Upper lobe of left lung (tissue), 6 donors: ENCODE measurements at regions not wholly inside any gene's neighbourhood (a gene's known extent, or its start where the extent isn't known, plus 50 kb on each side); places are given as distances from the start of the nearest gene placed in this dataset.

Experiments used
- ATAC-seq, 2 donors: fragments of 200-7000 bp; cut with Tn5 transposase; one replicate each; pipeline ENCODE4 v1.9.1; 2022; ENCODE audit warnings: mild to moderate bottlenecking in 2 of 2, moderate library complexity in 2 of 2; ENCODE audit not compliant: low FRiP score in 2 of 2
- DNase-seq, 2 donors: peaks; one replicate each; pipeline ENCODE4 v3.0.0-alpha.2; 2019 to 2020
- H3K27ac ChIP-seq, 4 donors: fragments of 200-600 bp; sonication (generic); one replicate each; pipeline ENCODE4 v1.5.1; 2016 to 2019
- H3K27me3 ChIP-seq, 4 donors: fragments of 200-600 bp; sonication (generic); one replicate each; pipeline ENCODE4 v1.5.1; 2017 to 2019
- H3K36me3 ChIP-seq, 4 donors: fragments of 200-600 bp; sonication (generic); one replicate each; pipeline ENCODE4 v1.5.1; 2016 to 2019
- H3K4me1 ChIP-seq, 4 donors: fragments of 200-600 bp; sonication (generic); one replicate each; pipeline ENCODE4 v1.5.1; 2018 to 2019
- H3K4me3 ChIP-seq, 4 donors: fragments of 200-600 bp; sonication (generic); one replicate each; pipeline ENCODE4 v1.5.1; 2017 to 2019; ENCODE audit warnings: mild to moderate bottlenecking in 2 of 4, moderate library complexity in 1 of 4
- H3K9me3 ChIP-seq, 4 donors: fragments of 200-600 bp; sonication (generic); one replicate each; pipeline ENCODE4 v1.5.1; 2018 to 2019
- EP300 ChIP-seq, 4 donors: sonication (generic); formaldehyde crosslinking; IDR thresholded peaks; one replicate each; pipeline ENCODE4 v1.5.1; 2017; ENCODE audit warnings: antibody characterized with exemption in 4 of 4, control low read depth in 2 of 4
- POLR2A ChIP-seq, 4 donors: fragments of 450-650 bp; IDR thresholded peaks; one replicate each; pipeline ENCODE4 v1.5.1; 2016 to 2017; ENCODE audit warnings: antibody characterized with exemption in 4 of 4, mild to moderate bottlenecking in 2 of 4
- POLR2AphosphoS5 ChIP-seq, 2 donors: sonication (generic); formaldehyde crosslinking; IDR thresholded peaks; one replicate each; pipeline ENCODE4 v1.5.1; 2017; ENCODE audit warnings: antibody characterized with exemption in 2 of 2
- WGBS, 2 donors: methylation state at CpG; one replicate each; pipeline ENCODE4 v1.1.5; 2017 to 2018; 5-methylcytosine and 5-hydroxymethylcytosine counted together
- TF ChIP-seq, protein P1 (sequence below), 6 experiments: fragments of 450-650 bp in 4 of 6; fragments of 200-600 bp in 2 of 6; sonication (generic) in 2 of 6; IDR thresholded peaks; one replicate each; pipeline ENCODE4 v1.5.1; 2016 to 2019; ENCODE audit warnings: antibody characterized with exemption in 6 of 6
- donor health status: DM: no; HTN: no; CAD: no; lungs with moderate emphysema.
- donor health status: DM: no; HTN: yes; CAD: no; lungs with severe emphysema.

DNA sequence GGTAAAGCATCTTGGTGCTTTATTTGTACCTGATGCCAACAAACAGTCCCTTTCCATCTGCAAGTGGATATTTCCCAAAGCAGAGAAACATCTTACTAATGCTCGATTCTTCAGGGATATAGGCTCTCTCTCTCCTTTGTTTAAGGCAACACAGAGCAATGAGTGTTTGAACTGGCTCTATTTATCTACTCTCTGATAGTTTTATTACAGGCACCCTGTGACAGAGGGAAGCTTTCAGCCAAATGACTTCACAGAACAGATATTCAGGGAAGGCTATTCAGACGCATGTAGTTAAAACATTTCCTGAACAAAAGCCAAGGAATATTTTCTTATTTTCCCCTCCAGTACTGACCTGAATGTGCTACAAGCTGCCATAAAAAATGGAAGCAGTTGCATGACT, 141.8 kb downstream of the YIPF5 start:
- no peak for TF ChIP-seq EP300 (IDR thresholded peaks at IDR 0.05)
- peak in 1 of 2 donors; percentile 82 for ATAC-seq
- Histone ChIP-seq H3K4me1 (no peaks in the 10 kb centered on the region), H3K4me3 (no peak overlapping the region), H3K9me3 (no peaks in the 10 kb centered on the region), H3K27me3 (no peaks in the 10 kb centered on the region), H3K27ac (no peak overlapping the region), H3K36me3 (no peaks in the 10 kb centered on the region)
- no peak for DNase-seq
- WGBS, 2 donors = 26 to 41% methylated on average over 2 of the region's 2 CpGs

DNA sequence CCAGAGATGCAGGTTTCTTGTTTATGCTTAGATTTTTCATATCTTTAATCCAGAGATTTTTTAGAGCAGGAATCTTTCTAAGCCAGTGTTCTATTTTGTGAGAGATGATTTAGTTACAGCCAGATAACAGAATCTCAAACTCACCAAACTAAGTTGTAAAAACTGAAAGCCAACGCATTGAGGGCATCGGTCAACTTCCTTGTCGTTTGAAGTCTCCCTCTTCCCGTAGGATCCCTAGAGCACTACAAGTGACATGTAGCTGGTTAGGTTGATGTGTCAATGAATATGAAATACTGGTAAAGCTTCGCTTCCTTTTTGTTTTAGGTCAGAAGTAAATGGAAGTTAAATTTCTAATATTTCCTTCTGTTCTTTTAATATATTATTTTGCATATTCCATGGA, 139.6 kb downstream of the YIPF5 start:
- no peak for ATAC-seq
- Histone ChIP-seq H3K4me3 (no peak overlapping the region), H3K9me3 (no peaks in the 10 kb centered on the region), H3K4me1 (no peaks in the 10 kb centered on the region), H3K36me3 (no peaks in the 10 kb centered on the region), H3K27ac (no peak overlapping the region), H3K27me3 (no peaks in the 10 kb centered on the region)
- no peak for DNase-seq
- TF ChIP-seq, protein P1, sequence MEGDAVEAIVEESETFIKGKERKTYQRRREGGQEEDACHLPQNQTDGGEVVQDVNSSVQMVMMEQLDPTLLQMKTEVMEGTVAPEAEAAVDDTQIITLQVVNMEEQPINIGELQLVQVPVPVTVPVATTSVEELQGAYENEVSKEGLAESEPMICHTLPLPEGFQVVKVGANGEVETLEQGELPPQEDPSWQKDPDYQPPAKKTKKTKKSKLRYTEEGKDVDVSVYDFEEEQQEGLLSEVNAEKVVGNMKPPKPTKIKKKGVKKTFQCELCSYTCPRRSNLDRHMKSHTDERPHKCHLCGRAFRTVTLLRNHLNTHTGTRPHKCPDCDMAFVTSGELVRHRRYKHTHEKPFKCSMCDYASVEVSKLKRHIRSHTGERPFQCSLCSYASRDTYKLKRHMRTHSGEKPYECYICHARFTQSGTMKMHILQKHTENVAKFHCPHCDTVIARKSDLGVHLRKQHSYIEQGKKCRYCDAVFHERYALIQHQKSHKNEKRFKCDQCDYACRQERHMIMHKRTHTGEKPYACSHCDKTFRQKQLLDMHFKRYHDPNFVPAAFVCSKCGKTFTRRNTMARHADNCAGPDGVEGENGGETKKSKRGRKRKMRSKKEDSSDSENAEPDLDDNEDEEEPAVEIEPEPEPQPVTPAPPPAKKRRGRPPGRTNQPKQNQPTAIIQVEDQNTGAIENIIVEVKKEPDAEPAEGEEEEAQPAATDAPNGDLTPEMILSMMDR (IDR thresholded peaks at IDR 0.05) = no peak
- 75 to 81% methylated on average over 5 of the region's 5 CpGs for WGBS, 2 donors

DNA sequence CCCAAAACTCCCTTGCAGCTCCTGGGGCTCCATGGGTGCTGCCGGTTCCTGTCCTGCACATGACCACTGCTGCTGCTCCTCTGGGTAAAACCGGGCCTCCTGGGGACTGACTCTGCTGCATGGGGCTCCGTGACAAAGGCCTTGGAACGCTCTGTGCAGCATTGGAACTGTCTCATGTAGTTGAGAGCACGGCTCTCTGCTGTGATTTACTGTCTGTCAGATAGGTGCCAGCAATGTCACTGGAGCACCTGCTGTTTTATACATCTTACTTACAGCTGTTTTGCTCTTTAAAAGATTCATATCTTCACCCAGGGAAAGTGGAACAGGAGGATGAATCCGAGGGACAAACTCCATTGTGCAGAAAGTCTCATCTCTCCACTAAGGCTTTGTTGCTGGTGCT, 138.1 kb downstream of the YIPF5 start:
- ATAC-seq = no peak
- TF ChIP-seq POLR2A (IDR thresholded peaks at IDR 0.05) = no peak
- TF ChIP-seq, protein P1 (IDR thresholded peaks at IDR 0.05) = no peak
- no peak for TF ChIP-seq EP300 (IDR thresholded peaks at IDR 0.05)
- TF ChIP-seq POLR2AphosphoS5 (IDR thresholded peaks at IDR 0.05) = no peak
- no peaks in the 10 kb centered on the region for H3K4me1 ChIP-seq
- peak in 1 of 2 donors; percentile 2 for DNase-seq
- no peaks in the 10 kb centered on the region for H3K27me3 ChIP-seq
- no peaks in the 10 kb centered on the region for H3K36me3 ChIP-seq
- H3K27ac ChIP-seq = no peak overlapping the region
- H3K9me3 ChIP-seq = no peaks in the 10 kb centered on the region
- 58 to 67% methylated on average over 5 to 6 of the region's 6 CpGs for WGBS, 2 donors
- no peak overlapping the region for H3K4me3 ChIP-seq

DNA sequence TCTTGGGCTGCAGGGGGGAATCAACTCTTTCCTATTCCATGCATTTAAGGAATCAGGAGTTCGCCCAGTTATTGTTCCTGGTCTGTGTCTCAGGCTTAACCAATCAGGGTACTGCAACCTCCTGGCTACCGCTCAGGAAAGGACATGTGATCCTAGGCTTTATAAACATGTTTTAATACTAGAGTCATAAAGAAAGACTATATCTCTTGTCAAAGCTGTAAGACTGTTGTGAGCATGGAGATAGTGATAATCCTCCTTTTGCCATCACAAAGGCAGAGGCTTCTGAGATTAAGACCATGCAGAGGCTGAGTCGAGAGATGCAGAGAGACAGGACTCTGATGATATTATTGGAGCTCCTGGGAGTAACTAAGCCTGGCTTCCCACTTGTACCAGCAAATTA, 137.0 kb downstream of the YIPF5 start:
- no peaks in the 10 kb centered on the region for H3K4me1 ChIP-seq
- no peaks in the 10 kb centered on the region for H3K36me3 ChIP-seq
- no peaks in the 10 kb centered on the region for H3K27me3 ChIP-seq
- DNase-seq (no peak), ATAC-seq (no peak)
- no peaks in the 10 kb centered on the region for H3K9me3 ChIP-seq
- no peak overlapping the region for H3K4me3 ChIP-seq
- 85 to 88% methylated on average over 3 of the region's 3 CpGs for WGBS, 2 donors
- TF ChIP-seq POLR2A (IDR thresholded peaks at IDR 0.05) = no peak
- TF ChIP-seq, protein P1 (IDR thresholded peaks at IDR 0.05) = no peak
- no peak for TF ChIP-seq POLR2AphosphoS5 (IDR thresholded peaks at IDR 0.05)
- TF ChIP-seq EP300 (IDR thresholded peaks at IDR 0.05) = no peak
- no peak overlapping the region for H3K27ac ChIP-seq

DNA sequence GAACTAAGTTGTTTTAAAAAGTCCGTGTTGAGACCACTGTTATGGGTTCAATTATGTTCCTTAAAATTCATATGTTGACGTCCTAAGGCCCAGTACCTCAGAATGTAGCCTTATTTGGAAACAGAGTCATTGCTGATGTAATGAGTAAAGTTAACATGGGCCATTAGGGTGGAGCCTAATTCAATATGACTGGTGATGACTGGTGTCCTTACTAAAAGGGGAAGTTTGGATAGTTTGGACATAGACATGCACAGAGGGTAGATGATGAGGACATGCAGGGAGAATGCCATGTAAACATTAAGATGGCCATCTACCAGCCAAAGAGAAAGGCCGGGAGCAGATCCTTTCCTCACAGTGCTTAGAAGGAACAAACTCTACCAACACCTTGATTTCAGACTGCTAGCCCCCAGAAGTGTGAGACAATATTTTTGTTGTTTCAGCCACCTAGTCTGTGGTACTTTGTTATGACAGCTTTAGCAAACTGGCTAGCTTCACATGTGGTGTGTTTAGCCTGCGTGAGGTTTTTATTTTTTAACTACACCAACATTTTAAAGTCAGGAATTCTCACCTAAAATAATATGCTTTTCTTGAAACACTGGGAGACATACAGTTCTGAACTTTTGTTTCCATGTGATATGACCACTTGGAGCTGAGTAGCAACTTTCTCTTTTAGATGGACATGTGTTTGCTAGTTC, 135.3 kb downstream of the YIPF5 start:
- no peaks in the 10 kb centered on the region for H3K36me3 ChIP-seq
- TF ChIP-seq, protein P1 (IDR thresholded peaks at IDR 0.05) = no peak
- TF ChIP-seq EP300 (IDR thresholded peaks at IDR 0.05) (no peak), POLR2A (IDR thresholded peaks at IDR 0.05) (no peak), POLR2AphosphoS5 (IDR thresholded peaks at IDR 0.05) (no peak)
- ATAC-seq = no peak
- no peaks in the 10 kb centered on the region for H3K27me3 ChIP-seq
- H3K27ac ChIP-seq = no peak overlapping the region
- no peaks in the 10 kb centered on the region for H3K9me3 ChIP-seq
- no peak for DNase-seq
- H3K4me1 ChIP-seq = no peaks in the 10 kb centered on the region
- H3K4me3 ChIP-seq = no peak overlapping the region
- 81 to 86% methylated on average over 4 of the region's 4 CpGs for WGBS, 2 donors
